RWPE1 (cell line): ENCODE measurements at regions not wholly inside any gene's neighbourhood (a gene's known extent, or its start where the extent isn't known, plus 50 kb on each side); places are given as distances from the start of the nearest gene placed in this dataset.

Experiments
- CTCF ChIA-PET: fragments of 350-600 bp; sonication (Branson Sonifier 250); formaldehyde crosslinking; extraction: SDS; loops from one replicate; lab custom pipeline; 2021; lab: Yijun Ruan, JAX
- POLR2A ChIA-PET: fragments of 400-600 bp; formaldehyde crosslinking; extraction: SDS; loops from one replicate; lab custom pipeline; 2020; ENCODE audit warnings: antibody characterized with exemption; ENCODE audit not compliant: low non-redundant PET; lab: Yijun Ruan, JAX
- DNase-seq: peaks from one replicate; pipeline ENCODE4 v3.0.0; 2012; ENCODE audit warnings: low spot score
- H3K27ac ChIP-seq: fragments of 450-650 bp; 2 replicates; pipeline ENCODE4 v1.5.1; 2017
- CTCF ChIP-seq: fragments of 450-650 bp; conservative IDR thresholded peaks from 2 replicates; pipeline ENCODE4 v1.5.1; 2017; ENCODE audit warnings: low read depth, mild to moderate bottlenecking

- TF ChIP-seq CTCF: no peak
- no peak for DNase-seq
- no peak overlapping the region for H3K27ac ChIP-seq
- ChIA-PET CTCF (interaction anchor here (0.6 to 0.7 kb wide), 7 partner anchors 26 to 686 kb away, joined by 3 to 5 read pairs (median 3); no protein-coding TSS in a partner anchor), POLR2A (no interaction called here)
These were observed 144.3 kb upstream of the SYN3 start for GRCh38 chr22:33202455-33202854.

GRCh38 chr22:33194529-33195077, 136.4 kb upstream of the SYN3 start:
- TF ChIP-seq CTCF: no peak
- ChIA-PET POLR2A (no interaction called here), CTCF (no interaction called here)
- H3K27ac ChIP-seq: no peak overlapping the region
- DNase-seq: no peak

- H3K27ac ChIP-seq: no peak overlapping the region
- TF ChIP-seq CTCF: no peak
- CTCF ChIA-PET: no interaction called here
- POLR2A ChIA-PET: no interaction called here
- DNase-seq: no peak
These were observed 134.0 kb upstream of the SYN3 start for GRCh38 chr22:33192156-33192555.

- H3K27ac ChIP-seq: no peak overlapping the region
- ChIA-PET CTCF (no interaction called here), POLR2A (no interaction called here)
- no peak for TF ChIP-seq CTCF
- no peak for DNase-seq
These were observed 130.1 kb upstream of the SYN3 start for GRCh38 chr22:33188326-33188725.

- CTCF ChIA-PET: no interaction called here
- no peak for TF ChIP-seq CTCF
- DNase-seq: no peak
- H3K27ac ChIP-seq: no peak overlapping the region
- POLR2A ChIA-PET: no interaction called here
These were observed 128.6 kb upstream of the SYN3 start for GRCh38 chr22:33186816-33187215.

GRCh38 chr22:33180356-33180755, 122.2 kb upstream of the SYN3 start:
- ChIA-PET POLR2A (no interaction called here), CTCF (interaction anchor here (0.8 kb wide), 1 partner anchor 155 kb away, joined by 4 read pairs; no protein-coding TSS in a partner anchor)
- H3K27ac ChIP-seq: no peak overlapping the region
- TF ChIP-seq CTCF: no peak
- no peak for DNase-seq
